SH-SY5Y (cell line): ENCODE measurements at regions not wholly inside any gene's neighbourhood (a gene's known extent, or its start where the extent isn't known, plus 50 kb on each side); places are given as distances from the start of the nearest gene placed in this dataset.

ENCODE experiments used
- GATA2 ChIP-seq: IDR thresholded peaks from 2 replicates; pipeline ENCODE4 v1.6.1; 2011; ENCODE audit warnings: mild to moderate bottlenecking, low read depth, low read length
- GATA3 ChIP-seq: IDR thresholded peaks from 2 replicates; pipeline ENCODE4 v1.6.1; 2011; ENCODE audit warnings: low read depth, mild to moderate bottlenecking, low read length, moderate library complexity

DNA sequence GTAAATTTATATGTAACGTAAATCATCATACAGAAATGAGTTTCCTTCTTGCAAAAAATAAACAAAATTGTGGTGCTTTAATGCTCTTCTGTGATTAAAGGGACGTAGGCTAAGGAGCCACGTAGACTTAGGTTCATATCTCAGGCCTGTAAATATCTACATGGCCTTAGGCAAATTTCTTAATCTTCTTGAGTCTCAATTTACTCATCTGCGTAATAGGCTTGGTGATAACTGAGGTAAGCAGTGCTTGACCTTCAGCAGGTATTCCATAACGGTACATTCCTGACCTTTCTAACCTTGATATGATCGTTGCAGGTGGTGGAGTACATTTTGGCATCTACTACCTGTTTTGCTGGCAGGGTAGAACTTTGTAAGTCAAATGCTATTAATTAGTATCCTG lies 65.2 kb upstream of the TLR3 start:
- no peak for TF ChIP-seq GATA3
- TF ChIP-seq GATA2: no peak

DNA sequence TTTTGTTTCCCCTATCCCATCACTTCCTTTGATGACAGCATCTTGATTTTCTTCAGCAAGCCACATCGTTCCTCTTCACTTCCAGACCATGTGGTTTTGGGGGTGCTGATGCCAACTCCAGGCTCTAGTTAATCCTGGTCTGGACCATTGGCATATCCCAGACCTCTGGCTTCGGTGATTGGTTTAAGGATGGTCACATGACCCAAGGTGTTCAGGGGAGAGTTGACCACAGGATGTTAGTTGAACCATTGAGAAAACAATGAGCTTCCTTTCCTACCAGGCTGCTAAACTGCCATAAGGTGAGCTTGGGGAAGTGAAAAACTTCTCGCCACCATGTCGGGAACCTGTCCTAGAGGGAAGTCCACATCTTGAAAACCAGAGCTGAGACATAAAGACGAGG lies 60.9 kb upstream of the TLR3 start:
- TF ChIP-seq GATA3 (no peak), GATA2 (no peak)

DNA sequence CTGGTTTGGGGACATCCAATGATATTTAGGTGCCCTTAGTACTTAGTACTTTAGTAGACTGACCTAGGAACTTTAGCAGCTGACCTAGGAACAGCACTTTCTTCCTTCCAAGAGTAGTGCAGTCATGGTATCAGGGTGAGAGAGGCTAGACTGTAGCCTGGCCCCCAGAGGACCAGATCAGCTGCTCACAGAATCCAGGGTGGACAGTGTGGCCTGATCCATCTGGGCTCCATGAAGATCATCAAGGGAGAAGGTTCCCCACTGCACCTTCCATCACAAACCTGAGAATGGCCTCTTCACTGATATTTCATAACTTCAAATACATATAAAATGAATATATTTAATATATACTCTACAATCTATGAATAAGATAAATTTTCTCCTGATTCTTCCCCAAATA lies 59.0 kb upstream of the TLR3 start:
- TF ChIP-seq GATA3 (no peak), GATA2 (no peak)

DNA sequence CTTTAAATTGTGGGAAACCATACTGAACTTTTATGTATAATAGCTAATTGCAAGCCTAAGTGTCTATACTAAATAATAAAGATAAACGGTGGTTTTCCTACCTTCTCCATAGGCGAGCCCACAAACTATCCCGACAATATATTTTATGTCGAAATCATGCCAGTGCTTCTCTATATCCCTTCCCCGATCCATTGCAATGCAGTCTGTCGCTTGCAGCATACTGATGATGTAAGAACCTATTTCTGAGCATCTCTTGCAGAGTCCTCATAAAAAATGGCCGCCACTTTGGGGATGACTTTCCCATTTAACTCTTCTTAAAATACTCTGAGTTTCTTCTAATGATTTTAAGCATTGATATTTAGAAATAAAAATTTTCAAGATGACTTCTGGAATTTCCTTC lies 58.1 kb upstream of the TLR3 start:
- TF ChIP-seq GATA2: no peak
- no peak for TF ChIP-seq GATA3

DNA sequence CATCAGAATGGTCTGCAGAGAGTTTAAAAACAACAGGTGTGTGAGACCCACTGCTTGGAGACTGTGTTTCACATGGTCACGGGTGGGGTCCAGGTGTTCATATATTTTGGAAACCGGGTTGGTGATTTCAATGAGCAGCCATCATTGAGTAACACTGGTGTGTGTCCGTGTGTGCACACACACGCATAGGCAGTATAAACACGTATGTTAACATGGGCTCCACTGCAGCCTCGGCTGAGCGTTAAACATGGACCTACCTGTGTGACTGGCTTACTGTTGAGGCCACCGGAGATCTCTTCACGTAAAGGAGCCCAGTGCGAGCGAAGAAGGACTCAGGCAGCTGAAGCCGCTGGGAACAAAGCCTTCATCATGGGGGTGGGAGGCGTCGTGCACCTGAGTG lies 56.9 kb upstream of the TLR3 start:
- TF ChIP-seq GATA3 (no peak), GATA2 (no peak)

DNA sequence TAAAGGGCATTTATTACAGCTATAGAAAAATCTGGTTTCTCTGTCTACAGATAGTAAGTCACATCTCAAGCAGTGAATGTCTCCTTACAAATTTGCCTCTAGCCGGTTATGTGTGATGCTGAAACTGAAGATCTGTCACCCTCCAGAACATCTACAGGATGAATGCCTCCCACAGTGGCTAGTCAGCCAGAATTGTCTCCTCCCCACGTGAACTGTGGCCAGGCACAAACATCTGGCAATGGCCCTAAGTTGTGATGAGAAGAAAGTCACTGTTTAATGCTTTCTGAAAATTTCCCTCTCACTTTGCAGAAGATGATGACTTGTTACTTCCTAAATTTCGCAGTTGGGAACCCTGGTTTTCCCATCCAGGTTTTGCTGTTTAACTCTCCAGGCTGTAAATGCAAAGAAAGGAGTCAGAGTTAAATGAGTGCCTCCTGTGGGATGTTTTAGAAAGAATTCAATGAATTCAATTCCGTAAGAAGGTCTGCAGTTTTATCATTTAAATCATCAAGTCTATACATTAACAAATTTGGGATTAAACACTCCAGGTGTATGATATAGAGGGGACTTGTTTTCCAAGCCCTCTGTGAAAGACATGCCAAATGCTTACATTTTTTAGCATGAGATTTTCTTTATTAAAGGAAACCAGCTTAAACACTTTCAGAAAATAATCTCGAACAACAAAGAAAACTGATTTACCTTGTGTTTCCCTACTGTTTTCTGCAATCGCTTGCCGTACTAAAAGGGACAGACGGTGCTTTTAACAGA lies 55.4 kb upstream of the TLR3 start:
- TF ChIP-seq GATA2: no peak
- TF ChIP-seq GATA3: no peak

DNA sequence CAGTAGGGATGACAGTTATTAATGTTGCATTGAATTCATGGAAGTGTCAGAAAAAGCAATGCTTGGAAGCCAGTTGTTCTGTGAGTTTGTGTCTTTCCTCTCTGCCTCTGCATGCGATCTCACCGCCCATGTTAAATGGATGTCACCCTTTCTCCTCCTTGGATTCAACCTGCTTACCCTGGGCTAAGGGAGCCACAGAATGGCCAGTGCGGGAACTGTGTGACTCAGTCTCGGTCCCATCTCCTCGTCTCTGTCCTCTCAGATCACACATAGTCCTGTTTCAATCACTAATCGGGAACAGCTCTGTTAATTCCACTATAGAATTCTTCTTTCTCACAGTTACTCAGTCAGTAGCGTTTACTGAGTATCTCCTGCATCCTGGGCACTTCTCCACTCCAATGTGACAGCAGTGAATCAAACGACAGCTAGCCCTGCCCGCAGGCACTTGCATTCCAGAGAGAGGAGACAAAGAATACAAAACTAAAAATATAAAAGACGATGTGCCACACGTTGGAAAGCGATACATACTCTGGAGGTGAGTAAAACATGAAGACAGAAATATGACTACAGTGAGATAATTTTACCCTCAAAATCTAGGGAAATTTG lies 53.6 kb upstream of the TLR3 start:
- TF ChIP-seq GATA2: no peak

DNA sequence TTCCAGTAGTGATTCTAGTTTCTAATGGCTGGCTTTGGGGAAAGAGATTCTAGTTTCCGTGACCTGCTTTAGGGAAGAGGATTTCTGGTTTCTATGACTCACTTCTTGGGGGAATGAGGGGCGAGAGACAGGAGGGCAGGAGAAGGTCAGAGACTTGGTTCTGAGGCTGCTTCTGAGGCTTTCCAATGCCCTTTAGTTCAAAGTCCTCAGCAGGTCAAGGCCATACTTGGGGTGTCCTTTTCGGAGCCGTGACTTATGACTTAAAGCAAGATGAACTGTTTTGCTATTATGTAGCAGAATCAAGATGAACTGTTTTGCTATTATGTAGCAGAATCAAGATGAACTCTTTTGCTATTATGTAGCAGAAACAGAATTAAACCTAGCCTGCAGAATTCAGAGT lies 52.2 kb upstream of the TLR3 start:
- no peak for TF ChIP-seq GATA3

DNA sequence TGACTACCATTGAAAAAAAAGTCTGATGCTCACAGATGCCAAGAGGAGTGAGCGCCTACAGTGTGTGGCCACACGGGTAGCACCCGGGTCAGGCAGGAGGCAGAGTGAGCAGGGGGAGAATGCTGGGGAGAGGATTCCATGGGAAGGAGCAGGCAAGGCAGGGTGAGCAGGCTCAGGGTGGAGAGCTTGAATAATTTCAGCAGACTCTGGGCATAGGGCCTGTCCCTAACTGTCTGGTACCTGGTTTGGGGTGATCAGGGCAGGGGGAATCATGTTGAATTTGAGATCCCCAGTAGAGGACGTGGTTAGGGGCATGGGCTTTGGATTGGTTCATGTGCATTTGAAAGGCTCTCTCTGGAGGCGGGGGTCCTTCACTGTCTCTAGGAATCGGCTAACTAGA lies 51.2 kb upstream of the TLR3 start:
- no peak for TF ChIP-seq GATA2
- no peak for TF ChIP-seq GATA3

DNA sequence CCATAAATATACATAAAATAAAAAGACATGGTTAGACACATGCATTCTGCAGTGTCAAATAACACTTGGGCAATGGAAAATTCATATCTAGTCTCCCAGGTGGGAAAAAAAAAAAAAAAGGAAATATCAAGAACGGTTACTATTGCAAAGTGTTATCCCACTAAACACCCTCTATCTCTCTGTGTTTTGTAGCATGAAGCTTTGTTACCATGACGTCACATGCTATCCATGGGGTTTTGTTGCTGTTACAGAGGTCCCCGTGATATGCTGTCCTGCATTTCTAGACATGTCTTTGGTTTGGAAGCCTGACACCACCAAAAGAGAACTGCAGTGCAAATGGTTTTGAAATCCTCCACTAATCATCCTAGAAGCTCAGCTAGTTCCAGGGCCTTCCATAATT lies 50.7 kb upstream of the TLR3 start:
- no peak for TF ChIP-seq GATA2
- no peak for TF ChIP-seq GATA3

DNA sequence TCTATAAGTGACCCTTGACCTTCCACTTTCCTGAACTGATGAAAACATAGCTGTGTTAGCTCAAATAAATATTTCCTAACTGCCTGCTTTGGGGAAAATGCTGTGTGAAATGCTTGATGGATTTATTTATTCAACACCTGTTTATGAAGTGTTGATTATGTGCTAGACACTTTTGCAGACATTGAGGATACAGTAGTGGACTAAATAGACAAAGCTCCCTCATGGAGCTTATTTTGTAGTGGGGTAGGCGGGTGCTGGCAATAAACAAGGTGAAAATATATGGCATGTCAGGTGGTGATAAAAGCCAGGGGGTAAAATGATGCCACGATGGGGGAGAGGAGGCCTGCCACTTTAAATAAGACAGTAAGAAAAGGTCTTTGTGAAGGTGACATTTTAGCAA lies 50.2 kb upstream of the TLR3 start:
- no peak for TF ChIP-seq GATA3
- TF ChIP-seq GATA2: no peak
